T-cell (primary cell): ENCODE measurements at regions not wholly inside any gene's neighbourhood (a gene's known extent, or its start where the extent isn't known, plus 50 kb on each side); places are given as distances from the start of the nearest gene placed in this dataset.

Source experiments
- ATAC-seq, 4 experiments: fragments of 200-7000 bp in 3 of 4; fragments of 150-1000 bp in 1 of 4; cut with Tn5 transposase; replicated peaks in 1 of 4; 1 replicate in 3 of 4; 2 replicates in 1 of 4; pipeline ENCODE4 v1.10.0; 2021; ENCODE audit warnings: moderate library complexity in 3 of 4, mild to moderate bottlenecking in 2 of 4, moderate number of reproducible peaks in 1 of 4
- CTCF ChIA-PET, 2 donors: fragments of 300-600 bp; sonication (Branson Sonifier 250); formaldehyde crosslinking; loops; one replicate each; lab custom pipeline; 2022; ENCODE audit warnings: antibody characterized with exemption in 2 of 2; lab: Charles Lee
- POLR2A ChIA-PET, 2 donors: fragments of 300-600 bp; sonication (Branson Sonifier 250); formaldehyde crosslinking; loops; one replicate each; lab custom pipeline; 2022; ENCODE audit warnings: antibody characterized with exemption in 2 of 2; lab: Charles Lee
- DNase-seq, 35 experiments: peaks; one replicate each; pipeline versions ENCODE4 v3.0.0 to v3.0.0-alpha.2; 2013 to 2023
- H3K27ac ChIP-seq: one replicate; pipeline ENCODE4 v1.5.1; 2013; ENCODE audit warnings: low read length
- H3K27me3 ChIP-seq, 2 experiments: replicated peaks in 1 of 2; 1 replicate in 1 of 2; 2 replicates in 1 of 2; pipeline versions ENCODE4 v1.6.1 to v1.7.0; 2013; ENCODE audit warnings: low read length in 1 of 2, mixed read lengths in 1 of 2; ENCODE audit not compliant: control insufficient read depth in 2 of 2, insufficient read depth in 2 of 2; ENCODE audit errors: extremely low read depth in 1 of 2
- H3K36me3 ChIP-seq, 2 donors: 1 replicate in 1 of 2; 2 replicates in 1 of 2; pipeline versions ENCODE4 v1.6.1 to v1.7.0; 2013; ENCODE audit warnings: low read length in 1 of 2; ENCODE audit not compliant: control insufficient read depth in 2 of 2, insufficient read depth in 1 of 2; ENCODE audit errors: extremely low read depth in 1 of 2
- H3K4me1 ChIP-seq, 2 experiments: 1 replicate in 1 of 2; 2 replicates in 1 of 2; pipeline versions ENCODE4 v1.6.1 to v1.7.0; 2013; ENCODE audit warnings: low read length in 2 of 2, mixed read lengths in 1 of 2; ENCODE audit not compliant: insufficient read depth in 2 of 2, control insufficient read depth in 1 of 2; ENCODE audit errors: extremely low read depth in 1 of 2
- H3K4me3 ChIP-seq, 2 donors: 1 replicate in 1 of 2; 2 replicates in 1 of 2; pipeline versions ENCODE4 v1.5.1 to v1.7.0; 2013; ENCODE audit warnings: mild to moderate bottlenecking in 2 of 2, low read length in 1 of 2, moderate library complexity in 1 of 2; ENCODE audit not compliant: control insufficient read depth in 1 of 2; ENCODE audit errors: extremely low read depth in 1 of 2
- H3K9me3 ChIP-seq: 2 replicates; pipeline ENCODE4 v1.7.0; 2013
- H3K27ac Mint-ChIP-seq, 2 donors: one replicate each; pipeline ENCODE4 v1.8.0; 2020 to 2021; ENCODE audit warnings: mild to moderate bottlenecking in 2 of 2, mixed read lengths in 2 of 2
- H3K27me3 Mint-ChIP-seq, 2 donors: one replicate each; pipeline ENCODE4 v1.8.0; 2021 to 2022; ENCODE audit warnings: mixed read lengths in 2 of 2
- H3K36me3 Mint-ChIP-seq: one replicate; pipeline ENCODE4 v1.8.0; 2021; ENCODE audit warnings: mixed read lengths
- H3K4me1 Mint-ChIP-seq, 3 donors: one replicate each; pipeline ENCODE4 v1.8.0; 2020 to 2022; ENCODE audit warnings: mixed read lengths in 3 of 3, mild to moderate bottlenecking in 1 of 3
- H3K4me3 Mint-ChIP-seq, 3 donors: one replicate each; pipeline ENCODE4 v1.8.0; 2020 to 2022; ENCODE audit warnings: mild to moderate bottlenecking in 3 of 3, mixed read lengths in 3 of 3, moderate library complexity in 3 of 3
- H3K9me3 Mint-ChIP-seq, 3 donors: one replicate each; pipeline ENCODE4 v1.8.0; 2020 to 2022; ENCODE audit warnings: mixed read lengths in 3 of 3
- WGBS: methylation state at CpG from one replicate; pipeline ENCODE4 v1.1.5; 2013; ENCODE audit warnings: missing lambda C conversion rate; ENCODE audit not compliant: insufficient coverage; 5-methylcytosine and 5-hydroxymethylcytosine counted together

GRCh38 chr11:30788849-30789248 is 202.7 kb upstream of the MPPED2 start:
- H3K4me1 ChIP-seq, result no peaks in the 10 kb centered on the region
- Mint-ChIP-seq H3K9me3 (peaks cover 2 to 3% (median 3%) of the 10 kb centered on the region in 3 donors), H3K4me3 (no peak overlapping the region), H3K36me3 (no peaks in the 10 kb centered on the region), H3K27me3 (no peaks in the 10 kb centered on the region), H3K27ac (no peak overlapping the region), H3K4me1 (no peaks in the 10 kb centered on the region)
- 100% methylated on average over 1 of the region's 2 CpGs for WGBS
- H3K9me3 ChIP-seq, result no peaks in the 10 kb centered on the region
- H3K27me3 ChIP-seq, result no peaks in the 10 kb centered on the region
- ATAC-seq (no peak), DNase-seq (no peak)
- no peaks in the 10 kb centered on the region for H3K36me3 ChIP-seq
- no peak overlapping the region for H3K4me3 ChIP-seq
- ChIA-PET POLR2A (no interaction called here), CTCF (no interaction called here)
- no peak overlapping the region for H3K27ac ChIP-seq

GRCh38 chr11:30786256-30787110 is 200.3 kb upstream of the MPPED2 start:
- WGBS, result no CpG with 5 or more reads among the region's 4 CpGs
- ChIA-PET POLR2A (no interaction called here), CTCF (no interaction called here)

DNA sequence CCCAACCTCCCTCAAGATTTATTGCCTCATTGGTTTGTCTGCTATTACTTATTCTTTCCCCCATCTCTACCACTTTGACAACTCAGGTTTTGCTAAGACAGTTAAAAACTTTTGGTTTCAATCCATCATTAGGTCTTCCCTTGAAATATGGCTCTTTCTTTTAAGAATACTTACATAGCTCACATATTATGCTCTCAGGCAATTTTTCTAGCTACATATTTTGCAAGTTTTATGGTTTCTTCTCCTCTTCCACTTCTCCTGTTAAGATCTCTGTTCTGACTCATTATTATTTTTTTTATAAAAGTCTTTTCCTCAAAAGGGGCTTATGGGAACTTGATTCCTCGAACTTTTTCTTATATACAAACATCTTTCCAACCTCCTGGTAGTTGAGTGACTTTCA is 192.4 kb upstream of the MPPED2 start:
- H3K27ac ChIP-seq, result no peak overlapping the region
- Mint-ChIP-seq H3K9me3 (no peaks in the 10 kb centered on the region), H3K27me3 (peaks cover 0 to 6% of the 10 kb centered on the region in 2 donors), H3K27ac (no peak overlapping the region), H3K4me3 (no peak overlapping the region), H3K36me3 (no peaks in the 10 kb centered on the region), H3K4me1 (no peaks in the 10 kb centered on the region)
- DNase-seq (no peak), ATAC-seq (no peak)
- H3K27me3 ChIP-seq, result no peaks in the 10 kb centered on the region
- no peaks in the 10 kb centered on the region for H3K36me3 ChIP-seq
- H3K9me3 ChIP-seq, result no peaks in the 10 kb centered on the region
- CTCF ChIA-PET, result no interaction called here
- H3K4me3 ChIP-seq, result no peak overlapping the region
- no CpG with 5 or more reads among the region's 1 CpG for WGBS
- no peaks in the 10 kb centered on the region for H3K4me1 ChIP-seq
- POLR2A ChIA-PET, result no interaction called here

More at GRCh38 chr11:30786256-30787110, 200.3 kb upstream of the MPPED2 start:
- ATAC-seq (no peak), DNase-seq (no peak)
- H3K27me3 Mint-ChIP-seq, result peaks cover 0 to 3% of the 10 kb centered on the region in 2 donors
- no peaks in the 10 kb centered on the region for H3K27me3 ChIP-seq
- H3K36me3 ChIP-seq, result no peaks in the 10 kb centered on the region
- H3K36me3 Mint-ChIP-seq, result no peaks in the 10 kb centered on the region
- H3K9me3 ChIP-seq, result no peaks in the 10 kb centered on the region
- no peak overlapping the region for H3K4me3 Mint-ChIP-seq
- H3K27ac ChIP-seq, result no peak overlapping the region
- no peaks in the 10 kb centered on the region for H3K4me1 Mint-ChIP-seq
- H3K4me1 ChIP-seq, result no peaks in the 10 kb centered on the region
- H3K9me3 Mint-ChIP-seq, result peaks cover 0 to 3% (median 2%) of the 10 kb centered on the region in 3 donors
- no peak overlapping the region for H3K27ac Mint-ChIP-seq
- no peak overlapping the region for H3K4me3 ChIP-seq

GRCh38 chr11:30775233-30775522 is 189.0 kb upstream of the MPPED2 start:
- H3K4me1 Mint-ChIP-seq, result no peaks in the 10 kb centered on the region
- no peak overlapping the region for H3K4me3 Mint-ChIP-seq
- 78% methylated on average over 1 of the region's 1 CpG for WGBS
- H3K36me3 Mint-ChIP-seq, result no peaks in the 10 kb centered on the region
- H3K27me3 Mint-ChIP-seq, result peaks cover 0 to 3% of the 10 kb centered on the region in 2 donors
- DNase-seq, result no peak
- Histone ChIP-seq H3K27ac (no peak overlapping the region), H3K36me3 (no peaks in the 10 kb centered on the region), H3K4me1 (no peaks in the 10 kb centered on the region), H3K4me3 (no peak overlapping the region), H3K9me3 (no peaks in the 10 kb centered on the region), H3K27me3 (no peaks in the 10 kb centered on the region)
- POLR2A ChIA-PET, result no interaction called here
- H3K9me3 Mint-ChIP-seq, result peaks cover 0 to 4% (median 0%) of the 10 kb centered on the region in 3 donors
- ATAC-seq, result no peak
- CTCF ChIA-PET, result no interaction called here
- H3K27ac Mint-ChIP-seq, result no peak overlapping the region

GRCh38 chr11:30774496-30775232 is 188.5 kb upstream of the MPPED2 start:
- POLR2A ChIA-PET, result no interaction called here
- WGBS, result 60% methylated on average over 1 of the region's 8 CpGs
- Histone ChIP-seq H3K4me1 (no peaks in the 10 kb centered on the region), H3K27me3 (no peaks in the 10 kb centered on the region), H3K4me3 (no peak overlapping the region), H3K9me3 (no peaks in the 10 kb centered on the region), H3K27ac (no peak overlapping the region), H3K36me3 (no peaks in the 10 kb centered on the region)
- Mint-ChIP-seq H3K9me3 (peaks cover 0 to 4% (median 0%) of the 10 kb centered on the region in 3 donors), H3K4me3 (no peak overlapping the region), H3K27ac (no peak overlapping the region), H3K27me3 (peaks cover 0 to 3% of the 10 kb centered on the region in 2 donors), H3K4me1 (no peaks in the 10 kb centered on the region), H3K36me3 (no peaks in the 10 kb centered on the region)
- no peak for DNase-seq
- CTCF ChIA-PET, result no interaction called here
- no peak for ATAC-seq

- Histone ChIP-seq H3K36me3 (no peaks in the 10 kb centered on the region), H3K4me3 (no peak overlapping the region), H3K27ac (no peak overlapping the region), H3K27me3 (no peaks in the 10 kb centered on the region), H3K4me1 (no peaks in the 10 kb centered on the region), H3K9me3 (no peaks in the 10 kb centered on the region)
- DNase-seq (no peak), ATAC-seq (no peak)
- ChIA-PET CTCF (no interaction called here), POLR2A (no interaction called here)
- no peaks in the 10 kb centered on the region for H3K36me3 Mint-ChIP-seq
- no peak overlapping the region for H3K27ac Mint-ChIP-seq
- peaks cover 0 to 3% of the 10 kb centered on the region in 2 donors for H3K27me3 Mint-ChIP-seq
- peaks cover 0 to 4% (median 2%) of the 10 kb centered on the region in 3 donors for H3K9me3 Mint-ChIP-seq
- no peak overlapping the region for H3K4me3 Mint-ChIP-seq
- WGBS, result no CpG with 5 or more reads among the region's 4 CpGs
- no peaks in the 10 kb centered on the region for H3K4me1 Mint-ChIP-seq
These were observed 186.8 kb upstream of the MPPED2 start for GRCh38 chr11:30772908-30773307.
